K562 (cell line): ENCODE measurements at regions not wholly inside any gene's neighbourhood (a gene's known extent, or its start where the extent isn't known, plus 50 kb on each side); places are given as distances from the start of the nearest gene placed in this dataset.

ENCODE experiments used
- ATAC-seq: fragments of 200-7000 bp; cut with Tn5 transposase; 3 replicates; pipeline ENCODE4 v1.9.1; 2020; ENCODE audit warnings: moderate library complexity
- BruUV-seq: library from RNA; stranded (reverse); fragments of 400-500 nt; replicated peaks from 2 replicates; lab custom pipeline; 2021; lab: Mats Ljungman, UMichigan
- CTCF ChIA-PET: fragments of 300-600 bp; formaldehyde crosslinking; extraction: SDS; loops from one replicate; lab custom pipeline; 2021; ENCODE audit warnings: low intra/inter-chr PET ratio; lab: Yijun Ruan, JAX
- POLR2A ChIA-PET: fragments of 300-600, 350-650 bp; sonication (Branson Sonifier 250); formaldehyde crosslinking; extraction: SDS; loops from one replicate; lab custom pipeline; 2021; ENCODE audit warnings: antibody characterized with exemption, inconsistent platforms; lab: Yijun Ruan, JAX
- DNase-seq, 4 experiments: peaks; one replicate each; pipeline versions ENCODE4 v3.0.0 to v3.0.0-alpha.2; 2011 to 2018; ENCODE audit warnings: low spot score in 3 of 4, mixed read lengths in 3 of 4; ENCODE audit errors: extremely low read depth in 1 of 4
- FAIRE-seq: peaks from 2 replicates; lab custom pipeline; 2011; peaks lifted over from hg19 to GRCh38; lab: Jason Lieb, UNC
- H2AFZ ChIP-seq: 2 replicates; pipeline ENCODE4 v1.6.0; 2011; ENCODE audit warnings: low read depth, low read length, control low read depth, inconsistent platforms
- H3K27ac ChIP-seq: fragments of 200-600 bp; 3 replicates; pipeline ENCODE4 v1.8.0; 2011; ENCODE audit warnings: low read depth, mild to moderate bottlenecking, control low read depth, inconsistent platforms, low read length, moderate library complexity, mixed read lengths; ENCODE audit errors: extremely low read depth
- H3K27me3 ChIP-seq, 2 experiments: fragments of 300-600 bp in 1 of 2; 2 replicates in 1 of 2; 3 replicates in 1 of 2; pipeline versions ENCODE4 v1.6.0 to v1.8.0; 2011; ENCODE audit warnings: inconsistent platforms in 2 of 2, low read length in 2 of 2, mild to moderate bottlenecking in 1 of 2, mixed read lengths in 1 of 2, moderate library complexity in 1 of 2; ENCODE audit not compliant: control insufficient read depth in 2 of 2, insufficient read depth in 2 of 2
- H3K36me3 ChIP-seq: fragments of 300-600 bp; 3 replicates; pipeline ENCODE4 v1.8.0; 2011; ENCODE audit warnings: mild to moderate bottlenecking, low read length, inconsistent platforms; ENCODE audit not compliant: control insufficient read depth, insufficient read depth
- H3K4me1 ChIP-seq, 2 experiments: fragments of 200-600 bp in 1 of 2; replicated peaks in 1 of 2; 2 replicates in 1 of 2; 3 replicates in 1 of 2; pipeline versions ENCODE4 v1.5.1 to v1.8.0; 2011; ENCODE audit warnings: inconsistent platforms in 2 of 2, low read length in 2 of 2, mild to moderate bottlenecking in 1 of 2, mixed read lengths in 1 of 2, moderate library complexity in 1 of 2; ENCODE audit not compliant: control insufficient read depth in 2 of 2, insufficient read depth in 2 of 2
- H3K4me2 ChIP-seq: 2 replicates; pipeline ENCODE4 v1.6.1; 2011; ENCODE audit warnings: low read length, control low read depth, inconsistent platforms, mixed read lengths; ENCODE audit not compliant: insufficient read depth
- H3K4me3 ChIP-seq: fragments of 200-600 bp; sonication (generic), shearing (Covaris generic); 2 replicates; pipeline ENCODE4 v1.5.1; 2016; ENCODE audit warnings: control low read depth, inconsistent platforms
- H3K79me2 ChIP-seq: fragments of 200-600 bp; 3 replicates; pipeline ENCODE4 v1.8.0; 2011; ENCODE audit warnings: low read length, inconsistent platforms; ENCODE audit not compliant: control insufficient read depth, insufficient read depth
- H3K9ac ChIP-seq, 2 experiments: 2 replicates each; pipeline versions ENCODE4 v1.6.0 to v1.6.1; 2011; ENCODE audit warnings: low read depth in 2 of 2, low read length in 2 of 2, control low read depth in 1 of 2, inconsistent platforms in 1 of 2, mild to moderate bottlenecking in 1 of 2, mixed read lengths in 1 of 2; ENCODE audit not compliant: insufficient read depth in 1 of 2
- H3K9me1 ChIP-seq: one replicate; pipeline ENCODE4 v1.6.0; 2011; ENCODE audit warnings: inconsistent platforms, mild to moderate bottlenecking, low read length, moderate library complexity; ENCODE audit not compliant: control insufficient read depth, insufficient read depth
- H3K9me3 ChIP-seq: replicated peaks from 2 replicates; pipeline ENCODE4 v1.5.1; 2011; ENCODE audit warnings: low read depth, low read length, inconsistent platforms; ENCODE audit not compliant: control insufficient read depth, insufficient read depth
- H4K20me1 ChIP-seq: replicated peaks from 2 replicates; pipeline ENCODE4 v1.6.1; 2011; ENCODE audit warnings: low read length, inconsistent platforms, mixed read lengths; ENCODE audit not compliant: control insufficient read depth, insufficient read depth
- BCL6 ChIP-seq: fragments of 250-450 bp; sonication (Bioruptor Pico); IDR thresholded peaks from 2 replicates; pipeline ENCODE4 v1.4.0; 2020
- BRCA1 ChIP-seq, 2 experiments: fragments of 450-650 bp in 1 of 2; sonication (generic) in 1 of 2; formaldehyde crosslinking in 1 of 2; IDR thresholded peaks; 2 replicates each; pipeline versions ENCODE4 v1.5.0 to v1.6.1; 2017 to 2020; ENCODE audit warnings: mild to moderate bottlenecking in 1 of 2, missing genetic modification reagents in 1 of 2
- E2F5 ChIP-seq: sonication (generic); formaldehyde crosslinking; IDR thresholded peaks from 2 replicates; pipeline ENCODE4 v1.8.0; 2022; ENCODE audit warnings: mild to moderate bottlenecking, missing genetic modification reagents
- FOXJ2 ChIP-seq: fragments of 200-800 bp; sonication (Bioruptor generic); IDR thresholded peaks from 2 replicates; pipeline ENCODE4 v1.6.1; 2016; ENCODE audit warnings: missing genetic modification characterization, missing compliant biosample characterization
- GTF2A2 ChIP-seq: IDR thresholded peaks from 2 replicates; pipeline ENCODE4 v1.6.1; 2016; ENCODE audit warnings: mild to moderate bottlenecking, missing genetic modification characterization, missing compliant biosample characterization
- HEY1 ChIP-seq: fragments of 250-450 bp; sonication (Bioruptor Pico); IDR thresholded peaks from 2 replicates; pipeline ENCODE4 v1.5.0; 2020; ENCODE audit warnings: mild to moderate bottlenecking, moderate library complexity, borderline replicate concordance
- HOMEZ ChIP-seq: fragments of 250-450 bp; sonication (Bioruptor Pico); IDR thresholded peaks from 2 replicates; pipeline ENCODE4 v1.4.0; 2020; ENCODE audit warnings: mild to moderate bottlenecking, moderate library complexity
- MCM3 ChIP-seq: fragments of 450-650 bp; IDR thresholded peaks from 2 replicates; pipeline ENCODE4 v1.6.1; 2016
- MTF1 ChIP-seq: fragments of 250-450 bp; sonication (Bioruptor Pico); IDR thresholded peaks from 2 replicates; pipeline ENCODE4 v1.9.0; 2021; ENCODE audit warnings: moderate library complexity, mild to moderate bottlenecking, inconsistent platforms, borderline replicate concordance
- PML ChIP-seq: IDR thresholded peaks from 2 replicates; pipeline ENCODE4 v1.6.1; 2012; ENCODE audit warnings: low read length, inconsistent platforms
- PTBP1 ChIP-seq: fragments of 200-400 bp; formaldehyde crosslinking; IDR thresholded peaks from 2 replicates; pipeline ENCODE4 v1.6.1; 2017; ENCODE audit warnings: low read depth, low read length
- SETDB1 ChIP-seq: IDR thresholded peaks from one replicate; pipeline ENCODE4 v1.6.1; 2012; ENCODE audit warnings: low read length, control low read depth, inconsistent platforms
- SMAD4 ChIP-seq: fragments of 250-450 bp; sonication (Bioruptor Pico); conservative IDR thresholded peaks from 2 replicates; pipeline ENCODE4 v1.8.0; 2021; ENCODE audit warnings: inconsistent platforms, mild to moderate bottlenecking, moderate library complexity
- SMC3 ChIP-seq: conservative IDR thresholded peaks from 2 replicates; pipeline ENCODE4 v1.6.1; 2011; ENCODE audit warnings: low read depth, low read length, improper control_type of control experiment; ENCODE audit not compliant: insufficient read depth
- ZEB2 ChIP-seq: fragments of 450-650 bp; IDR thresholded peaks from 2 replicates; pipeline ENCODE4 v1.6.1; 2016
- ZNF274 ChIP-seq: IDR thresholded peaks from 2 replicates; pipeline ENCODE4 v1.6.1; 2011; ENCODE audit warnings: low read depth, mild to moderate bottlenecking, low read length, moderate library complexity, borderline replicate concordance
- ZNF316 ChIP-seq: fragments of 450-650 bp; IDR thresholded peaks from 2 replicates; pipeline ENCODE4 v1.6.1; 2016
- ZNF445 ChIP-seq: fragments of 250-450 bp; sonication (Bioruptor Pico); IDR thresholded peaks from 2 replicates; pipeline ENCODE4 v1.4.0; 2020; ENCODE audit warnings: low read depth, mild to moderate bottlenecking, moderate library complexity
- ZNF785 ChIP-seq: fragments of 250-450 bp; sonication (Bioruptor Pico); IDR thresholded peaks from 2 replicates; pipeline ENCODE4 v1.4.0; 2020; ENCODE audit warnings: mild to moderate bottlenecking
- ZZZ3 ChIP-seq: fragments of 450-650 bp; IDR thresholded peaks from 2 replicates; pipeline ENCODE4 v1.6.1; 2016; ENCODE audit warnings: antibody characterized with exemption, mild to moderate bottlenecking, moderate library complexity
- WGBS: fragments of 100-300 bp; shearing (Covaris generic); methylation state at CpG from one replicate; pipeline ENCODE4 v1.1.6; 2016; ENCODE audit warnings: low coverage, mixed read lengths; ENCODE audit not compliant: insufficient coverage; ENCODE audit errors: missing lambda C conversion rate; 5-methylcytosine and 5-hydroxymethylcytosine counted together
- in situ Hi-C: fragments of 300-500 bp; cut with MboI; formaldehyde crosslinking; loops from 4 replicates; pipeline ENCODE4 v1.15.0; 2018; ENCODE audit warnings: inconsistent platforms, mixed read lengths
- intact Hi-C: fragments of 100-400 bp; cut with micrococcal nuclease; formaldehyde crosslinking; loops from 2 replicates; pipeline ENCODE4 v1.14.2; 2022
- TF ChIP-seq, protein P1 (sequence below): fragments of 450-650 bp; conservative IDR thresholded peaks from 2 replicates; pipeline ENCODE4 v1.6.1; 2016; ENCODE audit warnings: missing genetic modification characterization, low read depth, mild to moderate bottlenecking, control low read depth, missing compliant biosample characterization

- TF ChIP-seq, protein P1, sequence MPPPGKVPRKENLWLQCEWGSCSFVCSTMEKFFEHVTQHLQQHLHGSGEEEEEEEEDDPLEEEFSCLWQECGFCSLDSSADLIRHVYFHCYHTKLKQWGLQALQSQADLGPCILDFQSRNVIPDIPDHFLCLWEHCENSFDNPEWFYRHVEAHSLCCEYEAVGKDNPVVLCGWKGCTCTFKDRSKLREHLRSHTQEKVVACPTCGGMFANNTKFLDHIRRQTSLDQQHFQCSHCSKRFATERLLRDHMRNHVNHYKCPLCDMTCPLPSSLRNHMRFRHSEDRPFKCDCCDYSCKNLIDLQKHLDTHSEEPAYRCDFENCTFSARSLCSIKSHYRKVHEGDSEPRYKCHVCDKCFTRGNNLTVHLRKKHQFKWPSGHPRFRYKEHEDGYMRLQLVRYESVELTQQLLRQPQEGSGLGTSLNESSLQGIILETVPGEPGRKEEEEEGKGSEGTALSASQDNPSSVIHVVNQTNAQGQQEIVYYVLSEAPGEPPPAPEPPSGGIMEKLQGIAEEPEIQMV (tag): no peak
- no peak for TF ChIP-seq HEY1
- no peak for TF ChIP-seq GTF2A2 (tag)
- no peak for TF ChIP-seq BCL6 (CRISPR knock-in tag)
- no peak for TF ChIP-seq PTBP1
- TF ChIP-seq FOXJ2 (tag): no peak
- no peak for TF ChIP-seq MCM3
- no peak for TF ChIP-seq ZZZ3
- no peak for TF ChIP-seq MTF1 (CRISPR knock-in tag)
- TF ChIP-seq ZNF785: no peak
- TF ChIP-seq ZNF316: no peak
These were observed 56.5 kb upstream of the PLEKHG1 start (continued) for GRCh38 chr6:150543178-150543577.

DNA sequence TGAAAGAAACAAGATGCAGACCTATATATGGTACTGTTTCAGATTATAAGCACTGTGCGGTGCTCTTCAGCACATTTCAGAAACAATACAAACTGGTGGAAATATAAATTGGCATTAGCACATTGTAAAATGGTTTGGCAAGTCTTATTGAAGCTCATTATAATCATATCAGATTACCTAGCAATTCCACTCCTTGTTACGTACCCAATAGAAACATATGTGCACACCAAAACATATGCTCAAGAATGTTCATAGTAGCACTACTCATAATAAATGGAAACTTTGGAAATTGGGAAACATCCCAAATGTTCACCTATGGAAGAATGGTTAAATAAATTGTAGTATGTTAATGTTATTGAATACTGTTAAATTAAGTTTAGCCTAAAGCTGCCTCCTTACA, 54.9 kb upstream of the PLEKHG1 start:
- no peaks in the 10 kb centered on the region for H3K4me1 ChIP-seq
- no peaks in the 10 kb centered on the region for H3K9me1 ChIP-seq
- no peak overlapping the region for H3K4me2 ChIP-seq
- no peaks in the 10 kb centered on the region for H4K20me1 ChIP-seq
- H3K79me2 ChIP-seq: no peaks in the 10 kb centered on the region
- intact Hi-C loops (no loop called here), in situ Hi-C loops (no loop called here)
- no peak for FAIRE-seq
- H3K36me3 ChIP-seq: no peaks in the 10 kb centered on the region
- H2AFZ ChIP-seq: no peak overlapping the region
- ATAC-seq: no peak
- no peak overlapping the region for H3K4me3 ChIP-seq
- DNase-seq: no peak
- BruUV-seq: no TSS peak
- no peak overlapping the region for H3K9ac ChIP-seq
- H3K9me3 ChIP-seq: no peaks in the 10 kb centered on the region
- ChIA-PET CTCF (no interaction called here), POLR2A (no interaction called here)
- no peak overlapping the region for H3K27ac ChIP-seq
- 2% methylated on average over 2 of the region's 2 CpGs for WGBS
- peaks cover 18 to 27% of the 10 kb centered on the region in 2 experiments for H3K27me3 ChIP-seq
- TF ChIP-seq PML (no peak), E2F5 (CRISPR knock-in tag) (no peak), ZNF274 (no peak), HOMEZ (CRISPR knock-in tag) (no peak), SMAD4 (CRISPR knock-in tag) (no peak), SMC3 (no peak), ZNF445 (CRISPR knock-in tag) (no peak), SETDB1 (no peak), ZEB2 (no peak), BRCA1 (IDR thresholded peaks at IDR 0.05) (no peak), BRCA1 (CRISPR knock-in tag; IDR thresholded peaks at IDR 0.05) (no peak)
